Dermis microvascular lymphatic vessel endothelial cell (primary cell): ENCODE measurements at regions not wholly inside any gene's neighbourhood (a gene's known extent, or its start where the extent isn't known, plus 50 kb on each side); places are given as distances from the start of the nearest gene placed in this dataset.
A peak's percentile ranks its signal among the peaks of the same experiment; 100 is the strongest.

Experiments used
- DNase-seq, 2 donors: peaks; one replicate each; pipeline versions ENCODE4 v3.0.0 to v3.0.0-alpha.2; 2010; ENCODE audit warnings: low read depth in 2 of 2

GRCh38 chr3:177924261-177924660, 612.0 kb upstream of the KCNMB2 start:
- DNase-seq = no peak

GRCh38 chr3:177928172-177928873, 607.9 kb upstream of the KCNMB2 start:
- peak in 1 of 2 donors; percentile 32 for DNase-seq

GRCh38 chr3:177929310-177929709, 606.9 kb upstream of the KCNMB2 start:
- DNase-seq = no peak

- no peak for DNase-seq
Observed at GRCh38 chr3:177930771-177931170, 605.5 kb upstream of the KCNMB2 start.

GRCh38 chr3:177931346-177931745, 604.9 kb upstream of the KCNMB2 start:
- DNase-seq = no peak

GRCh38 chr3:177932346-177932745, 603.9 kb upstream of the KCNMB2 start:
- peak; percentile 20 to 38 for DNase-seq

- DNase-seq = peak; percentile 89 to 92
Observed at GRCh38 chr3:177932750-177933660, 603.2 kb upstream of the KCNMB2 start.

- DNase-seq = no peak
Observed at GRCh38 chr3:177934001-177934891, 602.0 kb upstream of the KCNMB2 start.

GRCh38 chr3:177935047-177935446, 601.2 kb upstream of the KCNMB2 start:
- DNase-seq = no peak

- no peak for DNase-seq
Observed at GRCh38 chr3:177936721-177937120, 599.5 kb upstream of the KCNMB2 start.

GRCh38 chr3:177942911-177943310, 593.3 kb upstream of the KCNMB2 start:
- DNase-seq = no peak

GRCh38 chr3:177944228-177944661, 592.0 kb upstream of the KCNMB2 start:
- DNase-seq = peak in 1 of 2 donors; percentile 53

GRCh38 chr3:177946048-177946447, 590.2 kb upstream of the KCNMB2 start:
- no peak for DNase-seq

GRCh38 chr3:177946497-177946896, 589.7 kb upstream of the KCNMB2 start:
- DNase-seq = no peak

- DNase-seq = no peak
Observed at GRCh38 chr3:177946936-177947335, 589.3 kb upstream of the KCNMB2 start.

- no peak for DNase-seq
Observed at GRCh38 chr3:177947901-177948300, 588.3 kb upstream of the KCNMB2 start.

- no peak for DNase-seq
Observed at GRCh38 chr3:177948716-177949425, 587.4 kb upstream of the KCNMB2 start.

- no peak for DNase-seq
Observed at GRCh38 chr3:177959188-177959587, 577.0 kb upstream of the KCNMB2 start.

- no peak for DNase-seq
Observed at GRCh38 chr3:177960014-177960413, 576.2 kb upstream of the KCNMB2 start.

- peak in 1 of 2 donors; percentile 14 for DNase-seq
Observed at GRCh38 chr3:177960722-177961121, 575.5 kb upstream of the KCNMB2 start.

GRCh38 chr3:177961784-177962183, 574.5 kb upstream of the KCNMB2 start:
- DNase-seq = no peak
